Testis (tissue), 2 donors: ENCODE measurements at regions not wholly inside any gene's neighbourhood (a gene's known extent, or its start where the extent isn't known, plus 50 kb on each side); places are given as distances from the start of the nearest gene placed in this dataset.

ENCODE experiments used
- DNase-seq: peaks from one replicate; pipeline ENCODE4 v3.0.0-alpha.2; 2019
- H3K27ac ChIP-seq, 2 donors: fragments of 200-600 bp; sonication (generic); one replicate each; pipeline ENCODE4 v1.5.1; 2019
- H3K27me3 ChIP-seq: fragments of 200-600 bp; sonication (generic); one replicate; pipeline ENCODE4 v1.5.1; 2019
- H3K36me3 ChIP-seq: fragments of 200-600 bp; sonication (generic); one replicate; pipeline ENCODE4 v1.5.1; 2017; ENCODE audit warnings: low read depth; ENCODE audit errors: missing control alignments
- H3K4me1 ChIP-seq: fragments of 200-600 bp; sonication (generic); one replicate; pipeline ENCODE4 v1.5.1; 2019
- H3K4me3 ChIP-seq, 2 donors: fragments of 200-600 bp; sonication (generic); one replicate each; pipeline ENCODE4 v1.5.1; 2017 to 2019
- H3K9me3 ChIP-seq: fragments of 200-600 bp; sonication (generic); one replicate; pipeline ENCODE4 v1.5.1; 2017
- POLR2A ChIP-seq: fragments of 450-650 bp; IDR thresholded peaks from one replicate; pipeline ENCODE4 v1.6.1; 2017; ENCODE audit warnings: antibody characterized with exemption, mild to moderate bottlenecking, moderate library complexity
- WGBS, 2 donors: methylation state at CpG; one replicate each; pipeline ENCODE4 v1.1.5; 2018; 5-methylcytosine and 5-hydroxymethylcytosine counted together
- intact Hi-C: fragments of 100-400 bp; cut with DNase I; formaldehyde crosslinking; loops from one replicate; pipeline ENCODE4 v1.15.1; 2023; ENCODE audit warnings: low total_unique reads
- TF ChIP-seq, protein P1 (sequence below), 3 experiments: fragments of 450-650 bp in 2 of 3; fragments of 200-600 bp in 1 of 3; sonication (generic) in 1 of 3; IDR thresholded peaks; one replicate each; pipeline ENCODE4 v1.5.1; 2016 to 2019; ENCODE audit warnings: antibody characterized with exemption in 3 of 3, mild to moderate bottlenecking in 2 of 3, moderate library complexity in 1 of 3

DNA sequence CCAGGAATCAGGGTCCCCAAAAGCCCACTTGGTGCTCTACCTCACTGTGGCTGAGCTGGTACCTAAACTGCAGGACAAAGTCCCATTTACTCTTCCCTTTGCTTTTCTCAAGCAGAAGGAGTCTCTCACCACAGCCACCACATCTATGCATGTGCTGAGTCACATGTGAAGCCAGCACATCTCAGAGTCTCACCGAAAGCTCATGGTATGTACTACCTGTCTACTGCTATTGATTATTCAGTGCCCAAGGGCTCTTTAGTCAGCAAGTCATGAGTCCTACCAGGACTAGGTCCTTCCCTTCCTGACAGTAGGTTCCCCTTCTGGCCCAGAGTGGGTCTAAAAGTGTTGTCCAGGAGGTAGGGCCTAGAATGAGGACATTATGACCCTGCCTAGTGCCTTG, 130.7 kb upstream of the NTRK2 start:
- no peak for DNase-seq
- H3K27me3 ChIP-seq, result no peaks in the 10 kb centered on the region
- no peaks in the 10 kb centered on the region for H3K4me1 ChIP-seq
- TF ChIP-seq, protein P1, sequence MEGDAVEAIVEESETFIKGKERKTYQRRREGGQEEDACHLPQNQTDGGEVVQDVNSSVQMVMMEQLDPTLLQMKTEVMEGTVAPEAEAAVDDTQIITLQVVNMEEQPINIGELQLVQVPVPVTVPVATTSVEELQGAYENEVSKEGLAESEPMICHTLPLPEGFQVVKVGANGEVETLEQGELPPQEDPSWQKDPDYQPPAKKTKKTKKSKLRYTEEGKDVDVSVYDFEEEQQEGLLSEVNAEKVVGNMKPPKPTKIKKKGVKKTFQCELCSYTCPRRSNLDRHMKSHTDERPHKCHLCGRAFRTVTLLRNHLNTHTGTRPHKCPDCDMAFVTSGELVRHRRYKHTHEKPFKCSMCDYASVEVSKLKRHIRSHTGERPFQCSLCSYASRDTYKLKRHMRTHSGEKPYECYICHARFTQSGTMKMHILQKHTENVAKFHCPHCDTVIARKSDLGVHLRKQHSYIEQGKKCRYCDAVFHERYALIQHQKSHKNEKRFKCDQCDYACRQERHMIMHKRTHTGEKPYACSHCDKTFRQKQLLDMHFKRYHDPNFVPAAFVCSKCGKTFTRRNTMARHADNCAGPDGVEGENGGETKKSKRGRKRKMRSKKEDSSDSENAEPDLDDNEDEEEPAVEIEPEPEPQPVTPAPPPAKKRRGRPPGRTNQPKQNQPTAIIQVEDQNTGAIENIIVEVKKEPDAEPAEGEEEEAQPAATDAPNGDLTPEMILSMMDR (IDR thresholded peaks at IDR 0.05), result no peak
- TF ChIP-seq POLR2A, result no peak
- WGBS, 2 donors, result 100% methylated on average over 1 of the region's 1 CpG
- H3K36me3 ChIP-seq, result no peaks in the 10 kb centered on the region
- H3K4me3 ChIP-seq, result no peak overlapping the region
- H3K9me3 ChIP-seq, result no peaks in the 10 kb centered on the region
- intact Hi-C loops, result no loop called here
- no peak overlapping the region for H3K27ac ChIP-seq

DNA sequence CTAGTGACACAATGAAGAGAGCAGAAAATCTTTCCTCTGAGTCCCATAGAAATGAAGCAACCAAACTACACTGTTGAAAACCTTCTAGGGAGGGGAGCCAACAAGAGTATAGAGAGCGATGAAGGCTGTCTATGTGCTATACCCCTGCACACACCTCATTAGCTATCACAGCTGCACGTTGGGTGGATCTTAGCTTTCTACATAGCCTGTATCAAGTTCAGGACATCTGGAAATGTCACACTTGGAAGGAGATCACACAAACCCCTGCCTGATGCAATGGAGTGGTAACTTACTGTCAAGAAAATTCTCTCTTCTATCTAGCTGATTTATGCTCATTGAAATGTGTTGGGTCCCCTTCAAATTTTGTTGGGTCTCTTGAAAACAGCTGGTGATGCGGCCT, 127.0 kb upstream of the NTRK2 start:
- no peaks in the 10 kb centered on the region for H3K4me1 ChIP-seq
- TF ChIP-seq, protein P1 (IDR thresholded peaks at IDR 0.05), result no peak
- no peak for TF ChIP-seq POLR2A
- no peak for DNase-seq
- WGBS, 2 donors, result 73 to 74% methylated on average over 3 of the region's 3 CpGs
- H3K27ac ChIP-seq, result no peak overlapping the region
- H3K4me3 ChIP-seq, result no peak overlapping the region
- intact Hi-C loops, result no loop called here
- H3K9me3 ChIP-seq, result no peaks in the 10 kb centered on the region
- no peaks in the 10 kb centered on the region for H3K27me3 ChIP-seq
- H3K36me3 ChIP-seq, result no peaks in the 10 kb centered on the region

DNA sequence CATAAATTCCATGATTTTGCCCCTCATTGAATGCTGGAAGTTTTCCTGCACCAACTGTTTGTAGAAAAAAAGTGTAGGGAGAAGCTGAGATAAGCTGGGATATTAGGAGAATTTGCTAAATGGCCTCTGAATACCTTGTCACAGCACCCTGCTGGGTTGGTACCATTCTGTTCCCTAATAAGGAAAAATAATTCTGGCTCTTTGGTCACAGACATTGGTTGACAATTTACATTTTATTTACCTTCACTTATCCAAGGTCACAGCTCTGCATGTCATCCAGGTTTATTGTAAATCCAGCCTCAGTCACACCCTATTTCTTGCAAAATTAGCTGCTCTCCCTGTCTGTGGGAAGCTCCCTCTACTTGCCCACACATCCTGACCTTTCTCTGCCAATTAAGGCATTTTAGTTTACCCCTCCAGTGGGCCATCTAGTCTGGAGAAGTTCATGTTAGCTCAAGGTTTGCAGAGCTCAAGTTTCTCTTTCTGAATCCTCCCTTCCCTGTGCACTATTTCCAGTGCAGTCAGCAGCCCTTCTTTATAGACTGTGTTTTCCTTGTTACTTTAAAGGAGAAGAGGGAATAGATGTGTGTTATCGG, 115.4 kb upstream of the NTRK2 start:
- H3K9me3 ChIP-seq, result no peaks in the 10 kb centered on the region
- 28 to 33% methylated on average over 1 of the region's 1 CpG for WGBS, 2 donors
- DNase-seq, result no peak
- no peaks in the 10 kb centered on the region for H3K36me3 ChIP-seq
- H3K4me1 ChIP-seq, result no peaks in the 10 kb centered on the region
- intact Hi-C loops, result no loop called here
- H3K27me3 ChIP-seq, result no peaks in the 10 kb centered on the region
- H3K4me3 ChIP-seq, result no peak overlapping the region
- H3K27ac ChIP-seq, result no peak overlapping the region
- TF ChIP-seq, protein P1 (IDR thresholded peaks at IDR 0.05), result no peak
- no peak for TF ChIP-seq POLR2A

DNA sequence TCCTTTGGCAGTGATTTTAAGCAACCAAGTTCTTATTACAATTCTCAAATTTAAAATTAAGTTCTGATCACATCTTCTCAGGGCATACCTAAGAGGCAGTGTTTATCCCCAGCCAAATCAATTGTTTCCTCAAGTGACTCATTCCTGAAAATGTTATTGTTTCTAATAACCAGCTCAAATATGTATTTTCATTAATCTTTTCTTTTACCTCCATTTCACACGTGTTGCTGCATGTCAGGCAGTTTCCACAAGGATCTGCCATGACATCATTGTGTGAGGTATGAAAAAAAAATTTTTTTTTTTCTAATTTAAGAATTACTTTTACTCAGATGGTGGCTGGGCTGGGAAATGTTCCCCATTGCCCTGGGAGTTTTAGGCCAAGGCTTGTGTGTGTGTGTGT, 113.0 kb upstream of the NTRK2 start:
- no peak overlapping the region for H3K27ac ChIP-seq
- no peaks in the 10 kb centered on the region for H3K36me3 ChIP-seq
- intact Hi-C loops, result no loop called here
- no peaks in the 10 kb centered on the region for H3K27me3 ChIP-seq
- no peak overlapping the region for H3K4me3 ChIP-seq
- no peak for DNase-seq
- TF ChIP-seq, protein P1 (IDR thresholded peaks at IDR 0.05), result no peak
- no peak for TF ChIP-seq POLR2A
- WGBS, 2 donors, result 73 to 82% methylated on average over 1 of the region's 1 CpG
- no peaks in the 10 kb centered on the region for H3K9me3 ChIP-seq
- no peaks in the 10 kb centered on the region for H3K4me1 ChIP-seq

DNA sequence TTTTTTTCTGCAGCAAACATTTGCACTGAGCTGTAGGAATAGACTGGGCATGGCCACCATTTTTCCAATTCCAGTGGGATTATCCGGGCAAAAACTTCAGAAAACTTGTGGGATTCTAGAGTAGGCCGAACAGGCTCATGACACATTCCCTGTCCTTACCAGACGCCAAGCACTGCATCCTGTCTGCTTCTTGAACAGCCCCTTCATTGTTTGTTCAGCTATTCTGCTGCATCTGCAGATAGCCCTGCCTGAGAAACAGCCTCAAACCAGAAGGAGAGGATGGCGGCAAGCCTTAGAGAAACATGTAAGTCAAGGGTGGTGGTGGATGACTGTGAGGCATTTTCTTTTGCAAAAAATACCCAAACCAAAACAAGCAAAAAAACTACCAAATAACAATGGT, 111.8 kb upstream of the NTRK2 start:
- Histone ChIP-seq H3K4me1 (no peaks in the 10 kb centered on the region), H3K4me3 (no peak overlapping the region), H3K27me3 (no peaks in the 10 kb centered on the region), H3K36me3 (no peaks in the 10 kb centered on the region), H3K27ac (no peak overlapping the region), H3K9me3 (no peaks in the 10 kb centered on the region)
- TF ChIP-seq POLR2A, result no peak
- TF ChIP-seq, protein P1 (IDR thresholded peaks at IDR 0.05), result no peak
- WGBS, 2 donors, result 74 to 78% methylated on average over 4 of the region's 4 CpGs
- DNase-seq, result no peak
- intact Hi-C loops, result no loop called here
